ENCODE measurements at regions not wholly inside any gene's neighbourhood (a gene's known extent, or its start where the extent isn't known, plus 50 kb on each side); places are given as distances from the start of the nearest gene placed in this dataset.

- TF ChIP-seq JUND (IDR thresholded peaks at IDR 0.05; ENCODE audit: borderline replicate concordance, low read depth, low read length) (no peak), JUND (tag; IDR thresholded peaks at IDR 0.05; ENCODE audit: borderline replicate concordance, low read depth, low read length) (no peak), ERF (CRISPR knock-in tag; IDR thresholded peaks at IDR 0.05) (no peak), CHD4 (IDR thresholded peaks at IDR 0.05; ENCODE audit: insufficient read depth, insufficient replicate concordance, low read depth, low read length, poor library complexity, severe bottlenecking) (no peak), HCFC1 (IDR thresholded peaks at IDR 0.05; ENCODE audit: low read depth, low read length) (no peak), MGA (IDR thresholded peaks at IDR 0.05) (no peak)
These were observed 210.7 kb upstream of the TMPRSS15 start for GRCh38 chr21:18614303-18614702.

All from K562 (cell line).